ENCODE measurements at regions not wholly inside any gene's neighbourhood (a gene's known extent, or its start where the extent isn't known, plus 50 kb on each side); places are given as distances from the start of the nearest gene placed in this dataset.

GRCh38 chr5:58191443-58191842 lies 268.4 kb downstream of the PLK2 start:
- Histone ChIP-seq H3K27me3 (ENCODE audit: insufficient read depth, low read length) (no peaks in the 10 kb centered on the region), H3K4me2 (ENCODE audit: low read length) (no peak overlapping the region), H3K9ac (ENCODE audit: low read length) (no peak overlapping the region), H4K20me1 (ENCODE audit: insufficient read depth, low read length) (no peaks in the 10 kb centered on the region), H3K36me3 (ENCODE audit: insufficient read depth, low read length) (no peaks in the 10 kb centered on the region), H3K4me3 (ENCODE audit: insufficient read depth, low read depth, low read length) (no peak overlapping the region), H2AFZ (ENCODE audit: low read depth, low read length) (no peak overlapping the region), H3K79me2 (ENCODE audit: insufficient read depth, low read length) (no peaks in the 10 kb centered on the region), H3K27ac (ENCODE audit: low read depth, low read length) (no peak overlapping the region), H3K4me1 (ENCODE audit: insufficient read depth, low read length) (peaks cover 12% of the 10 kb centered on the region), H3K9me3 (ENCODE audit: insufficient read depth, low read depth, low read length) (no peaks in the 10 kb centered on the region)
- no peak for FAIRE-seq
- Mint-ChIP-seq H3K9me3 (ENCODE audit: unreplicated experiment) (no peaks in the 10 kb centered on the region), H3K27me3 (ENCODE audit: low read depth, unreplicated experiment) (no peaks in the 10 kb centered on the region), H3K4me1 (ENCODE audit: low read depth, unreplicated experiment) (peaks cover 26% of the 10 kb centered on the region), H3K36me3 (ENCODE audit: low read depth, unreplicated experiment) (no peaks in the 10 kb centered on the region), H3K4me3 (ENCODE audit: unreplicated experiment) (no peak overlapping the region), H3K27ac (ENCODE audit: unreplicated experiment) (no peak overlapping the region)
- TF ChIP-seq EZH2 (IDR thresholded peaks at IDR 0.05; ENCODE audit: insufficient read depth, low read length) (no peak), CTCF (IDR thresholded peaks at IDR 0.05; ENCODE audit: insufficient read depth, low read depth, low read length) (no peak)
- DNase-seq (ENCODE audit: low read depth), result no peak

GRCh38 chr5:58188262-58188651 lies 271.6 kb downstream of the PLK2 start:
- Histone ChIP-seq H3K27ac (ENCODE audit: low read depth, low read length) (peak overlapping the region; percentile 31), H3K9me3 (ENCODE audit: insufficient read depth, low read depth, low read length) (no peaks in the 10 kb centered on the region), H3K36me3 (ENCODE audit: insufficient read depth, low read length) (no peaks in the 10 kb centered on the region), H3K4me3 (ENCODE audit: insufficient read depth, low read depth, low read length) (no peak overlapping the region), H3K9ac (ENCODE audit: low read length) (peak overlapping the region; percentile 7), H3K79me2 (ENCODE audit: insufficient read depth, low read length) (no peaks in the 10 kb centered on the region), H2AFZ (ENCODE audit: low read depth, low read length) (peak overlapping the region; percentile 12), H3K27me3 (ENCODE audit: insufficient read depth, low read length) (no peaks in the 10 kb centered on the region), H3K4me1 (ENCODE audit: insufficient read depth, low read length) (peaks cover 21% of the 10 kb centered on the region), H3K4me2 (ENCODE audit: low read length) (peak overlapping the region; percentile 48), H4K20me1 (ENCODE audit: insufficient read depth, low read length) (no peaks in the 10 kb centered on the region)
- Mint-ChIP-seq H3K27me3 (ENCODE audit: low read depth, unreplicated experiment) (no peaks in the 10 kb centered on the region), H3K4me1 (ENCODE audit: low read depth, unreplicated experiment) (peaks cover 47% of the 10 kb centered on the region), H3K27ac (ENCODE audit: unreplicated experiment) (peak overlapping the region; percentile 81), H3K4me3 (ENCODE audit: unreplicated experiment) (no peak overlapping the region), H3K36me3 (ENCODE audit: low read depth, unreplicated experiment) (no peaks in the 10 kb centered on the region), H3K9me3 (ENCODE audit: unreplicated experiment) (no peaks in the 10 kb centered on the region)
- peak; percentile 96 for FAIRE-seq
- peak; percentile 87 for DNase-seq (ENCODE audit: low read depth)
- TF ChIP-seq CTCF (IDR thresholded peaks at IDR 0.05; ENCODE audit: insufficient read depth, low read depth, low read length) (peak; percentile 15), EZH2 (IDR thresholded peaks at IDR 0.05; ENCODE audit: insufficient read depth, low read length) (no peak)

DNA sequence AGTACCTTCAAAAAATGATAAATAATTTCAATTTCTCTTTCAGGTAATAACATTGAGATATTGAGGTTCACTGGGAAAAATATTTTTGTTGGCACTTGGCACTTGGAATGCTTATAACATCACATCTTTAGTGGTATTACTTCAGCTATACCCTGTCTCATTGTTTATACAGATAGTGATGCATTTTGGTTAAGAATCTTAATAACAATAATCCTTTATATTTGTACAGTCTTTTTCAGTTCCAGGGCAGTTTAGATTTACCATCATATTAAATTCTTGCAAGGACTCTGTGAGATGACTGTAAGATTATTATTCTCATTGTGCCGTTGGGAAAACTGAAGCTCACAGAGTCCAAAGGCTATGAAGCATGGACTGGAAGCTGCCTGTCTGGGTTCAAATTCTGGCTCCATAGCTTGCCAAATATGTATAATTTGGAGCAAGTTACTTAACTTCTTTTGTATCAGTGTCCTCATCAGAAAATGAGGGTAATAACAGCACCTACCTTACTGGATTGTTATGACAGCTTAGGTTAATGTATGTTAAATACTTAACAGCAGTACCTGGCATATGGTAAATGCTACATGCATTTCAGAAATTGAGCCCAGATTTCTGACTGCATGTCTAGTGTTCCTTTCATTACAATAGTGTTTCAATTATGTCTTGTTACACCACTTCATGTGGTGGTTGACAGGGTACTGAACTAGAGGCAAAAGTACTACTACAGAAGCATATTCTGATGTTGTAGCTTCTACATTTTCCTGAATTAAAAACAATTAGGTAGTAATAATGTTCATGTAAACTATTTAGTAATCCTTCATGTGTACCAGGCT lies 272.2 kb downstream of the PLK2 start:
- Histone ChIP-seq H3K4me2 (ENCODE audit: low read length) (peak overlapping the region; percentile 48), H3K9ac (ENCODE audit: low read length) (peak overlapping the region; percentile 7), H3K9me3 (ENCODE audit: insufficient read depth, low read depth, low read length) (no peaks in the 10 kb centered on the region), H3K4me1 (ENCODE audit: insufficient read depth, low read length) (peaks cover 21% of the 10 kb centered on the region), H2AFZ (ENCODE audit: low read depth, low read length) (peak overlapping the region; percentile 12), H3K79me2 (ENCODE audit: insufficient read depth, low read length) (no peaks in the 10 kb centered on the region), H3K27ac (ENCODE audit: low read depth, low read length) (peak overlapping the region; percentile 31), H3K27me3 (ENCODE audit: insufficient read depth, low read length) (no peaks in the 10 kb centered on the region), H3K4me3 (ENCODE audit: insufficient read depth, low read depth, low read length) (no peak overlapping the region), H3K36me3 (ENCODE audit: insufficient read depth, low read length) (no peaks in the 10 kb centered on the region), H4K20me1 (ENCODE audit: insufficient read depth, low read length) (no peaks in the 10 kb centered on the region)
- H3K9me3 Mint-ChIP-seq (ENCODE audit: unreplicated experiment), result no peaks in the 10 kb centered on the region
- DNase-seq (ENCODE audit: low read depth) (no peak), FAIRE-seq (no peak)
- TF ChIP-seq EZH2 (IDR thresholded peaks at IDR 0.05; ENCODE audit: insufficient read depth, low read length) (no peak), CTCF (IDR thresholded peaks at IDR 0.05; ENCODE audit: insufficient read depth, low read depth, low read length) (no peak)
- peaks cover 49% of the 10 kb centered on the region for H3K4me1 Mint-ChIP-seq (ENCODE audit: low read depth, unreplicated experiment)
- H3K27ac Mint-ChIP-seq (ENCODE audit: unreplicated experiment), result peak overlapping the region; percentile 81
- no peaks in the 10 kb centered on the region for H3K36me3 Mint-ChIP-seq (ENCODE audit: low read depth, unreplicated experiment)
- no peak overlapping the region for H3K4me3 Mint-ChIP-seq (ENCODE audit: unreplicated experiment)
- H3K27me3 Mint-ChIP-seq (ENCODE audit: low read depth, unreplicated experiment), result no peaks in the 10 kb centered on the region
